Epidermal melanocyte (primary cell): ENCODE measurements at regions not wholly inside any gene's neighbourhood (a gene's known extent, or its start where the extent isn't known, plus 50 kb on each side); places are given as distances from the start of the nearest gene placed in this dataset.

Experiments
- DNase-seq: peaks from one replicate; pipeline ENCODE4 v3.0.0; 2011; ENCODE audit warnings: low spot score; ENCODE audit not compliant: insufficient read length

DNA sequence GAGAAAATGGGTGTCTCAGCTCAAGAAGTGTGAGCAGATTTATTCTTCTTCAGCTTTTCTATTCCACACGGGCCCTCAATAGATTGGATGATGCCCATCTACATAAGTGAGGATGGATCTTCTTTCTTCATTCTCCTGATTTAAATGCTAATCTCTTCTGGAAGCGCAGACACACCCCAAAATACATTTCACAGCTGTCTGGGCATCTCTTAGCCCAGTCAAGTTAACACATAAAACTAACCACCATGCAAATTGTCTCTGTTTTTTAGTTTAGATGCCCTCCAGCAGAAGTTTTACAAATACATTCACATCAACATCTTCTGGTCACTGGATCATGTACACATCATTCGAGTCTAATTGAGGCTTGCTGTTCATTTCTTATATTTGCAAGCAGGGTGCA is 249.0 kb upstream of the VCX3A start:
- no peak for DNase-seq

- DNase-seq = no peak
Observed at GRCh38 chrX:6782831-6783230, 247.9 kb upstream of the VCX3A start.

GRCh38 chrX:6778544-6779503 is 243.9 kb upstream of the VCX3A start:
- DNase-seq = peak; percentile 17

DNA sequence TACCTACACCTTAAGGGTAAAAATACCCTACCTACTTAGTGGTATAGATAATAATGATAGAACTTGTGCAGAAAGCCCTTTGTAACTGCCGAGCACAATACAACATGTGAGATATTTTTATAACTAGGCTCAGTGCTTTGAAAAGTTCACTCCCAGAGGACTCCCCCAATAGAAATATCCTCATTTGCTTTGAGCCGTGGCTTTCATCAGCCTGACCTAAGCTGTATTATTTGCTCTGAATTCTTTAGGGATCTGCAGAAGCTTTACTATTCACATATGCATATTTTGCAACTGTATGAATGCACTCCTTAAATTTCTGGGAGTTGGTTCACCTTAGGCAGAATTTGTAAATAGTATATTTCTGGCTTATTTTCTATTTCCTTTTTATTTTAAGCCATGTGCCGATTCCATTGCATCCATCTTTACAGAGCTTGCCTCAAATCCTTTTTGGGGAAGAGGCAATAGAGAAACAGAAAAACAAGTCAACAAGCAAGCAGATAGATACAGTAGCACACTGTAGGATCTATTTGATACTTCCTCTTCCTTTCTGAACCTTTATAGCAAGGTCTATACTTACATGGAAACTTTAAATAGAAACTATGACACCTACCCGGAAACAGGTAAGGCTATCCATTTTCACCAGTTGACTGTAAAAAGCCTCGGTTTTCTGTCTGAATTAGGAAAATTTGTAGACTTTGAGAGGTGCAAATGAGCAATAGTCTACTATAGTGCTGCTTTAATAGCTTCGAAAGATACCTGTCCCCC is 242.5 kb upstream of the VCX3A start:
- no peak for DNase-seq

DNA sequence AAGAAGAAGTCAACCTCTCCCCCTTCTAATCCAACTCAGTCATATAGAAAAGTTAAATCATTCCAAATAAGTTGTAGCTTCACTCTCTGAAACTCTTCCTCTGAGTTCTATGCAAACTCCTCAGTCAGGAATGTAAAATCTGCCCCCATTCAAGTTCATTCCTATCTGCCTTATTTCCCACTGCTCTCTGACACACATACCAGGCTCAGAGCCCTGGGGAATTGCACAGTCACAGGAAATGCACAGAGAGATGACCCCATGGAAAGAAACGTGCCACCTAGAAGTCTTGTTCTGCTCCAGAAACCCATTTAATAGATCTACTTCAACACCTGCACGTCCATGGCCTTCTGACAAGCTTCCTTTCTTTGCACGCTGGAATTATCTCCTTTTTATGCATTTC is 236.0 kb upstream of the VCX3A start:
- no peak for DNase-seq

- DNase-seq = no peak
Observed at GRCh38 chrX:6768881-6769280, 234.0 kb upstream of the VCX3A start.

DNA sequence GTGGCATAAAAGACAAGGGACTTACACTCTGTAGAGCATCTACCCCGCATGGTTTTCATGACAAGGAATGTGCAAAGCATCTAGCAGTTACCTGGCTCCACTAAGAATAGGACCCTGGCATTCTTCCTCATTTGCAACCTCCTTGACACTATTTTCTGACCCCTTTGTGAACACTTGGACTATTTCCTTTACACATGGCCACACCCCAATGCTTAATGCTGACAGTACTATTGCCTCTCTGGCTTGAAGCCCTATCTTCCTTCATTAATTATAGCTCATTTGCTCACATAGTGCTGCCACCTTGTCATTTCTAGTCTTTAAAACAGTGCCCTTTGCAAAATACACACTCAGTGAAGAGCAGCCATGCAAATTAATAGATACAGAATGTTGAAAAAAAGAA is 226.3 kb upstream of the VCX3A start:
- DNase-seq = no peak

DNA sequence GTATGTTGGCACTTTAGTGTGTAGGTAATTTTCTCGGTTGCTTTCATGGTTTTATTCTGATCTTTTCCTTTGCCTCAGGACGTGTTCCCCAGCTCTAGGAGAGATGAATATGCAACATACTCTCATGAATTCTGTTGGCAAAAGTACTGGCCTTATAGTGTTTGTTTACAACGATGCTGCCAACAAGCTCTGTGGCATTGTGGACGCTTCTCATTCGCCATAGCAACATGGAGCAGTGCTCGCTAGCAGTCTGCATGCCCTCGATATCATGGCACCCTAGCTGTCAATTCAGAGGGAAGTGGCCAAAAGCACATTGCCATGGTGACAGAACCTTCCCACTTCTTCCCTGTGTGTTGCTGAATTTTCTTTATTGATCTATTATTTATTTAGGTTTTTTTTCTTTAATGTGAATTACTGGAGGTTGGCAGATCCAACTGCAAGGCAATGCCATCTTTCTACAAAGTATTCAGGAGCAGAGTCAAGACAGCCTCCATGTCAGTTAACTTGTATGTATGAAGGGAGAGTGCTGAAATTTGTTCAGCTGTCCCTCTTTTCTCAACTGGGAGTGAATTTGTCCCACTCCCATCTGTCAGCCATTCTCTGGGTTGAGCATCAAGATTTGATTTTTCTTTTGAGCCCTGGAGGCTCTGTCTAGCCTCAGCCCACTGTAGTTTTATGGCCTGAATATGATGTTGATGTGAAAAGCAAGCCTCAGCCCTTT is 224.9 kb upstream of the VCX3A start:
- DNase-seq = no peak

GRCh38 chrX:6758234-6758633 is 223.3 kb upstream of the VCX3A start:
- DNase-seq = no peak

DNA sequence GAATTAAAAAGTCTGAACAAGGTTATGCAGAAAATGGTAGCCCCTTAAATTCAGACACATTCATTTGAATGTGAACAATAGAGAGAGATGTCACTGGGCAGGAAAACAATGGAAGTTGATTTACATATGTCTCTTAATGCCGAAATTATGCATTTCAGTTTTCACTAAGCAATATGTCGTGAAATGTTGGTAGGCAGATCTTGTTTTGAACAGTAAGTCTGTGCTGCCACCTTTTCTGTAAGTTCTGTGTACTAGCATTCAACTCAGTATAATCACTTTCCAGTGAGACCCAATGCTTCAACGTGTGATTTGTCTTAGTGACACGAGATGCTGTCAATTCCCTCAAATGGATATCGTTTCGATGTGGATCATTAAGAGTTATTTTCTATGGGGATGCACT is 222.7 kb upstream of the VCX3A start:
- no peak for DNase-seq

GRCh38 chrX:6748595-6748994 is 213.7 kb upstream of the VCX3A start:
- DNase-seq = no peak

- DNase-seq = no peak
Observed at GRCh38 chrX:6738518-6739470, 203.9 kb upstream of the VCX3A start.

DNA sequence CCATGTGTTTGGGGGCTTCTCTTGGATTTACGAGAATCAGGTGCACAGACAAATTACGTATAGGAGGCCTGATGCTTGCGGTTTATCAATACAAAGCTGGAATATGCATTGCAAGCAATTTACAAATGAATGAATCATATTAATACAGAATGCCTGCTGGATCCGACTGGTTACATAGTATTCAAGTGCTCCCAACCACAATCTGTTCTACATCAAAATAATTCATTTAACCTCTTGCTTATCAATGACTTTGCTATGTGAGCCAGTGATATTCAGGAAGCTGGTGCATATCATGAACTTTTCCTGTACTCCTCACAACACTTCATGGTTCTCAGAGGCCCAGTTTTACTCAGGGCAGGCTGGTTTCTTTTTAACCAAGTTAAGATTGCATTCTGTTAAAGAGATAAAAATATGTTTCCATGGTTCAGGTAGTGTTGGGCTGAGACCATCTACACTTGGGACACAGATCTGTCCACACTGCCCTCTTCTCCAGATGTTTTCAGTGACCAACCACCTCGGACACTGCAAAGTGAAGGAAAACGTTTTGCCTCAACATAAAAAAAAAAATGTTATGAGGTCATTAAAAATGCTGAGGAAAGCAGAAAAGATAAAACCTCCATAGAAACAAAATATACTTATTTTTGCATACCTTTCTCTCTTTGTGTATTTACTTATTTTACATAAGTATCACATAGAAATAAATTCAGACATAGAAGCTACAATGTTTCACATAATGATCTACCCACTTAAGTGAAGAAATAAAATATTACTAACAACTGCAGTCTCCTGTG is 200.1 kb upstream of the VCX3A start:
- DNase-seq = no peak

DNA sequence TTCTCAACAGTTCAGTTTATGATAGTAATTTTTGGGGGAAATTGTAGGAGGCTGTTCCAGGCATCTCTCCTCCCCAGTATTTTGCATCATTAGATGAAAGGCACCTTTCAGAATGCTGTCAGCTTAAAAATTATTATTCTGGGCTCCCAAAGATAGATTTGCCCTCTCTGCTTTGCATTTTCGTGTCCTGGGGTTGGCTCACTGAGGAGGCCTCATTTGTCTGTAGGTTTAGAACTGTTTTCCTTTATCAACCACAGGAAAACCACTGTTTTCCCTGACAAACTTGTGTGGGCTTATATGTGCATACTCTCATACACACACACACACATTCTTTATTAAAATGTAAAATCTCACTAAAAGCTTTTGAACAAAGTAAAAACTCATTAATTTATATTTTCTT is 197.2 kb upstream of the VCX3A start:
- DNase-seq = no peak

GRCh38 chrX:6729626-6730025 is 194.7 kb upstream of the VCX3A start:
- no peak for DNase-seq

GRCh38 chrX:6718766-6719165 is 183.8 kb upstream of the VCX3A start:
- DNase-seq = no peak

- no peak for DNase-seq
Observed at GRCh38 chrX:6708676-6709380, 173.9 kb upstream of the VCX3A start.

DNA sequence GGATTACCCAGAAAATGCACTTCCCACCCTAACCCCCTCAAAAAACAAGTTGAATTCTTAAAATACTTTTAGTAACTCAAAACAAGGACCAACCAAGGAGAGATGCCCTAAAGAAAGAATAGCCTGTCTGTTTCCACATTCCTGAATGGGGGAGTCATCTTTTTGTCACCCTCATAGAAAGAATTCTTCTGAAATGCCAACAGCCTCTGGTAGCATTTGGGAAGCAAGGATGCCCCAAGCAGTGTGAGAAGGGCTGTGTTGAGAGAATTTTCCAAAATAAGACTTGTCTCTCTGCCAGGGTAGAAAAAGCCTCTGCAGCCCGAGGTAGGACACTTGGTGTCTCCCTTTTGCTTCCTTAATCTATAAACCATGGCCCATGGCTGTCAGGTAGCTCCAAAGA is 173.1 kb upstream of the VCX3A start:
- DNase-seq = no peak

GRCh38 chrX:6707497-6707896 is 172.6 kb upstream of the VCX3A start:
- no peak for DNase-seq
